Nephron progenitor cell (in vitro differentiated cells): ENCODE measurements at regions not wholly inside any gene's neighbourhood (a gene's known extent, or its start where the extent isn't known, plus 50 kb on each side); places are given as distances from the start of the nearest gene placed in this dataset.
"Not testable (repeated sequence)": the region's sequence is repeated elsewhere in the genome, so short reads cannot be mapped to it uniquely, and the experiment has no call there.

Source experiments
- DNase-seq: peaks from one replicate; pipeline ENCODE4 v3.0.0; 2021
- H3K27ac Mint-ChIP-seq: 2 replicates; pipeline ENCODE4 v1.8.0; 2021; ENCODE audit warnings: mild to moderate bottlenecking, moderate library complexity, mixed read lengths
- H3K27me3 Mint-ChIP-seq: 2 replicates; pipeline ENCODE4 v1.8.0; 2021; ENCODE audit warnings: mild to moderate bottlenecking, low read depth, mixed read lengths; ENCODE audit not compliant: poor library complexity
- H3K36me3 Mint-ChIP-seq: 2 replicates; pipeline ENCODE4 v1.8.0; 2021; ENCODE audit warnings: low read depth, mixed read lengths
- H3K4me1 Mint-ChIP-seq: 2 replicates; pipeline ENCODE4 v1.8.0; 2021; ENCODE audit warnings: mixed read lengths
- H3K4me3 Mint-ChIP-seq: 2 replicates; pipeline ENCODE4 v1.8.0; 2021; ENCODE audit warnings: mild to moderate bottlenecking, moderate library complexity, mixed read lengths
- H3K9me3 Mint-ChIP-seq: 2 replicates; pipeline ENCODE4 v1.8.0; 2021; ENCODE audit warnings: mild to moderate bottlenecking, moderate library complexity, mixed read lengths
- CTCF ChIP-seq: fragments of 200-600 bp; sonication (generic); IDR thresholded peaks from 2 replicates; pipeline ENCODE4 v1.5.0; 2021; ENCODE audit warnings: antibody characterized with exemption

- H3K27me3 Mint-ChIP-seq: no peaks in the 10 kb centered on the region
- no peaks in the 10 kb centered on the region for H3K36me3 Mint-ChIP-seq
- H3K27ac Mint-ChIP-seq: no peak overlapping the region
- TF ChIP-seq CTCF: no peak
- H3K4me3 Mint-ChIP-seq: no peak overlapping the region
- H3K4me1 Mint-ChIP-seq: no peaks in the 10 kb centered on the region
- DNase-seq: no peak
- H3K9me3 Mint-ChIP-seq: no peaks in the 10 kb centered on the region
These were observed 356.5 kb downstream of the TBL1XR1 start for GRCh38 chr3:176840641-176841286.

GRCh38 chr3:176839901-176840300 lies 357.4 kb downstream of the TBL1XR1 start:
- DNase-seq: no peak
- Mint-ChIP-seq H3K9me3 (no peaks in the 10 kb centered on the region), H3K27ac (no peak overlapping the region), H3K27me3 (no peaks in the 10 kb centered on the region), H3K4me3 (no peak overlapping the region), H3K36me3 (no peaks in the 10 kb centered on the region), H3K4me1 (no peaks in the 10 kb centered on the region)
- no peak for TF ChIP-seq CTCF

GRCh38 chr3:176839466-176839865 lies 357.8 kb downstream of the TBL1XR1 start:
- no peak for DNase-seq
- Mint-ChIP-seq H3K27me3 (no peaks in the 10 kb centered on the region), H3K9me3 (no peaks in the 10 kb centered on the region), H3K4me1 (no peaks in the 10 kb centered on the region), H3K27ac (no peak overlapping the region), H3K36me3 (no peaks in the 10 kb centered on the region), H3K4me3 (no peak overlapping the region)
- no peak for TF ChIP-seq CTCF

- not testable (repeated sequence) for H3K27ac Mint-ChIP-seq, H3K27me3 Mint-ChIP-seq, DNase-seq, H3K4me3 Mint-ChIP-seq, H3K36me3 Mint-ChIP-seq, H3K4me1 Mint-ChIP-seq
- peaks cover 32% of the 10 kb centered on the region for H3K9me3 Mint-ChIP-seq
These were observed 370.0 kb downstream of the TBL1XR1 start for GRCh38 chr3:176827244-176827643.

GRCh38 chr3:176824811-176825210 lies 372.5 kb downstream of the TBL1XR1 start:
- Mint-ChIP-seq H3K4me3 (no peak overlapping the region), H3K9me3 (peaks cover 26% of the 10 kb centered on the region), H3K4me1 (no peaks in the 10 kb centered on the region), H3K27me3 (no peaks in the 10 kb centered on the region), H3K36me3 (no peaks in the 10 kb centered on the region), H3K27ac (no peak overlapping the region)
- no peak for DNase-seq
- no peak for TF ChIP-seq CTCF

- H3K36me3 Mint-ChIP-seq: no peaks in the 10 kb centered on the region
- peaks cover 6% of the 10 kb centered on the region for H3K9me3 Mint-ChIP-seq
- no peaks in the 10 kb centered on the region for H3K27me3 Mint-ChIP-seq
- no peak overlapping the region for H3K4me3 Mint-ChIP-seq
- no peak overlapping the region for H3K27ac Mint-ChIP-seq
- H3K4me1 Mint-ChIP-seq: no peaks in the 10 kb centered on the region
- TF ChIP-seq CTCF: no peak
- no peak for DNase-seq
These were observed 376.5 kb downstream of the TBL1XR1 start for GRCh38 chr3:176820764-176821163.
